HepG2 (cell line): ENCODE measurements at regions not wholly inside any gene's neighbourhood (a gene's known extent, or its start where the extent isn't known, plus 50 kb on each side); places are given as distances from the start of the nearest gene placed in this dataset.

Experiments
- ATAC-seq: fragments of 200-7000 bp; cut with Tn5 transposase; 3 replicates; pipeline ENCODE4 v1.9.1; 2020; ENCODE audit warnings: mild to moderate bottlenecking, moderate library complexity
- BruUV-seq: library from RNA; stranded (reverse); fragments of 400-500 nt; replicated peaks from 2 replicates; lab custom pipeline; 2021; lab: Mats Ljungman, UMichigan
- CTCF ChIA-PET: fragments of 300-600 bp; formaldehyde crosslinking; extraction: SDS; loops from one replicate; lab custom pipeline; 2021; ENCODE audit warnings: low total read pairs, inconsistent platforms, low intra/inter-chr PET ratio; lab: Yijun Ruan, JAX
- POLR2A ChIA-PET: fragments of 350-600 bp; sonication (Branson Sonifier 250); formaldehyde crosslinking; loops from one replicate; lab custom pipeline; 2020; ENCODE audit warnings: antibody characterized with exemption, inconsistent platforms; lab: Yijun Ruan, JAX
- DNase-seq: peaks from one replicate; pipeline ENCODE4 v3.0.0-alpha.2; 2015; ENCODE audit warnings: low spot score
- FAIRE-seq: peaks from 3 replicates; lab custom pipeline; 2011; peaks lifted over from hg19 to GRCh38; lab: Jason Lieb, UNC
- H2AFZ ChIP-seq: one replicate; pipeline ENCODE4 v1.6.1; 2011; ENCODE audit warnings: low read length, inconsistent platforms
- H3K27ac ChIP-seq: fragments of 300-600 bp; 3 replicates; pipeline ENCODE4 v1.8.0; 2011; ENCODE audit warnings: mixed run types, mild to moderate bottlenecking, mixed read lengths, low read length, inconsistent platforms; ENCODE audit not compliant: insufficient read depth; ENCODE audit errors: extremely low read length
- H3K27me3 ChIP-seq, 2 experiments: fragments of 200-600 bp in 1 of 2; 2 replicates in 1 of 2; 3 replicates in 1 of 2; pipeline versions ENCODE4 v1.6.0 to v1.8.0; 2011; ENCODE audit warnings: low read length in 2 of 2, mild to moderate bottlenecking in 2 of 2, moderate library complexity in 2 of 2, inconsistent platforms in 1 of 2; ENCODE audit not compliant: insufficient read depth in 2 of 2, control insufficient read depth in 1 of 2
- H3K36me3 ChIP-seq, 2 experiments: fragments of 200-600 bp in 1 of 2; replicated peaks in 1 of 2; 2 replicates in 1 of 2; 3 replicates in 1 of 2; pipeline versions ENCODE4 v1.5.1 to v1.8.0; 2011; ENCODE audit warnings: low read length in 2 of 2, inconsistent platforms in 1 of 2; ENCODE audit not compliant: insufficient read depth in 2 of 2, control insufficient read depth in 1 of 2
- H3K4me1 ChIP-seq: 2 replicates; pipeline ENCODE4 v1.5.1; 2012; ENCODE audit warnings: low read length, inconsistent platforms; ENCODE audit not compliant: insufficient read depth
- H3K4me2 ChIP-seq: 2 replicates; pipeline ENCODE4 v1.6.0; 2011; ENCODE audit warnings: low read depth, low read length, inconsistent platforms
- H3K4me3 ChIP-seq, 3 experiments: fragments of 200-600 bp in 1 of 3; sonication (generic), shearing (Covaris generic) in 1 of 3; replicated peaks in 1 of 3; 2 replicates each; pipeline ENCODE4 v1.5.1; 2011 to 2016; ENCODE audit warnings: low read length in 3 of 3, inconsistent platforms in 2 of 3, low read depth in 2 of 3, mild to moderate bottlenecking in 2 of 3, control low read depth in 1 of 3, mixed read lengths in 1 of 3; ENCODE audit not compliant: insufficient read depth in 1 of 3
- H3K79me2 ChIP-seq: one replicate; pipeline ENCODE4 v1.6.1; 2011; ENCODE audit warnings: low read length, inconsistent platforms; ENCODE audit not compliant: insufficient read depth
- H3K9ac ChIP-seq: 2 replicates; pipeline ENCODE4 v1.6.0; 2011; ENCODE audit warnings: mild to moderate bottlenecking, low read depth, low read length, inconsistent platforms; ENCODE audit not compliant: insufficient read depth
- H3K9me3 ChIP-seq: 2 replicates; pipeline ENCODE4 v1.5.1; 2012; ENCODE audit warnings: mild to moderate bottlenecking, low read length
- H4K20me1 ChIP-seq: 2 replicates; pipeline ENCODE4 v1.6.0; 2011; ENCODE audit warnings: inconsistent platforms, mild to moderate bottlenecking, low read length, moderate library complexity; ENCODE audit not compliant: insufficient read depth
- AGO2 ChIP-seq: fragments of 200-400 bp; formaldehyde crosslinking; optimal IDR thresholded peaks from 2 replicates; pipeline ENCODE3; 2017; ENCODE audit warnings: mild to moderate bottlenecking, low read depth, low read length, moderate library complexity
- ATF2 ChIP-seq: sonication (generic); formaldehyde crosslinking; IDR thresholded peaks from 2 replicates; pipeline ENCODE4 v1.4.0; 2020; ENCODE audit warnings: missing genetic modification reagents
- CEBPZ ChIP-seq: IDR thresholded peaks from 2 replicates; pipeline ENCODE4 v1.6.1; 2012; ENCODE audit warnings: low read length, improper control_type of control experiment
- EZH2 ChIP-seq: conservative IDR thresholded peaks from 2 replicates; pipeline ENCODE4 v1.6.1; 2012; ENCODE audit warnings: mild to moderate bottlenecking, low read depth, low read length, moderate library complexity
- FOXM1 ChIP-seq: sonication (generic); formaldehyde crosslinking; IDR thresholded peaks from 2 replicates; pipeline ENCODE4 v1.5.0; 2020; ENCODE audit warnings: missing genetic modification reagents
- HIVEP1 ChIP-seq: sonication (generic); formaldehyde crosslinking; IDR thresholded peaks from 2 replicates; pipeline ENCODE4 v1.4.0; 2020; ENCODE audit warnings: mild to moderate bottlenecking, missing genetic modification reagents
- MBNL3 ChIP-seq: fragments of 250-450 bp; sonication (Bioruptor Pico); conservative IDR thresholded peaks from 2 replicates; pipeline ENCODE4 v1.8.0; 2022; ENCODE audit warnings: mild to moderate bottlenecking, inconsistent platforms
- RBM22 ChIP-seq: fragments of 200-400 bp; formaldehyde crosslinking; optimal IDR thresholded peaks from 2 replicates; pipeline ENCODE3; 2017; ENCODE audit warnings: mild to moderate bottlenecking, low read length, moderate library complexity
- SRY ChIP-seq: sonication (generic); formaldehyde crosslinking; IDR thresholded peaks from 2 replicates; pipeline ENCODE4 v1.8.0; 2022; ENCODE audit warnings: mild to moderate bottlenecking, missing genetic modification reagents
- ZNF547 ChIP-seq: sonication (generic); formaldehyde crosslinking; IDR thresholded peaks from 2 replicates; pipeline ENCODE4 v1.5.1; 2020; ENCODE audit warnings: mild to moderate bottlenecking, missing genetic modification reagents
- ZNF782 ChIP-seq: sonication (generic); formaldehyde crosslinking; IDR thresholded peaks from 2 replicates; pipeline ENCODE4 v1.4.0; 2020; ENCODE audit warnings: missing genetic modification reagents, mild to moderate bottlenecking, borderline replicate concordance
- ZNF800 ChIP-seq: sonication (generic); formaldehyde crosslinking; IDR thresholded peaks from 2 replicates; pipeline ENCODE4 v1.4.0; 2020; ENCODE audit warnings: missing genetic modification reagents
- ZNF850 ChIP-seq: sonication (generic); formaldehyde crosslinking; conservative IDR thresholded peaks from 2 replicates; pipeline ENCODE4 v1.9.0; 2021; ENCODE audit warnings: mild to moderate bottlenecking, missing genetic modification reagents
- ZZZ3 ChIP-seq: sonication (generic); formaldehyde crosslinking; IDR thresholded peaks from 2 replicates; pipeline ENCODE4 v1.4.0; 2020; ENCODE audit warnings: missing genetic modification reagents, mild to moderate bottlenecking, borderline replicate concordance
- WGBS: methylation state at CpG from one replicate; pipeline ENCODE4 v1.1.6; 2017; ENCODE audit warnings: low lambda C conversion rate; 5-methylcytosine and 5-hydroxymethylcytosine counted together
- in situ Hi-C: cut with HindIII; loops from 2 replicates; pipeline ENCODE4 v1.10.0; 2017; ENCODE audit warnings: low pct_unique_long_range_greater_than_20kb; ENCODE audit not compliant: extremely low pct_ligation_motif_present
- intact Hi-C: fragments of 100-400 bp; cut with micrococcal nuclease; formaldehyde crosslinking; loops from one replicate; pipeline ENCODE4 v1.10.0; 2022; ENCODE audit not compliant: unreplicated experiment

- intact Hi-C loops: no loop called here
- Histone ChIP-seq H3K4me1 (peaks cover 14% of the 10 kb centered on the region), H3K4me2 (no peak overlapping the region), H3K27ac (no peak overlapping the region), H3K9ac (no peak overlapping the region), H4K20me1 (no peaks in the 10 kb centered on the region), H3K9me3 (no peaks in the 10 kb centered on the region), H2AFZ (no peak overlapping the region), H3K79me2 (no peaks in the 10 kb centered on the region), H3K36me3 (no peaks in the 10 kb centered on the region)
- FAIRE-seq: no peak
- ATAC-seq: no peak
- 0% methylated on average over 4 of the region's 4 CpGs for WGBS
- no peak for DNase-seq
- BruUV-seq: no TSS peak
- CTCF ChIA-PET: no interaction called here
- TF ChIP-seq FOXM1 (CRISPR knock-in tag): no peak
- TF ChIP-seq RBM22: no peak
- no peak for TF ChIP-seq MBNL3 (CRISPR knock-in tag)
- TF ChIP-seq CEBPZ: no peak
- no peak for TF ChIP-seq EZH2
- TF ChIP-seq ZNF850: no peak
- no peak for TF ChIP-seq ZNF800 (CRISPR knock-in tag)
- TF ChIP-seq AGO2: no peak
- no peak for TF ChIP-seq ZNF782 (CRISPR knock-in tag)
- no peak for TF ChIP-seq ZZZ3 (CRISPR knock-in tag)
- no peak for TF ChIP-seq SRY
- TF ChIP-seq ZNF547 (CRISPR knock-in tag): no peak
- TF ChIP-seq ATF2 (CRISPR knock-in tag): no peak
- TF ChIP-seq HIVEP1 (CRISPR knock-in tag): no peak
- TF ChIP-seq, all 625 proteins: peak for 0
- in situ Hi-C loops: no loop called here
- Histone ChIP-seq H3K27me3 (peaks cover 2 to 38% of the 10 kb centered on the region in 2 experiments), H3K4me3 (no peak overlapping the region)
- POLR2A ChIA-PET: no interaction called here
Measured at GRCh38 chr18:5625076-5625475, 81.3 kb upstream of the EPB41L3 start.
